ENCODE measurements at regions not wholly inside any gene's neighbourhood (a gene's known extent, or its start where the extent isn't known, plus 50 kb on each side); places are given as distances from the start of the nearest gene placed in this dataset.

DNA sequence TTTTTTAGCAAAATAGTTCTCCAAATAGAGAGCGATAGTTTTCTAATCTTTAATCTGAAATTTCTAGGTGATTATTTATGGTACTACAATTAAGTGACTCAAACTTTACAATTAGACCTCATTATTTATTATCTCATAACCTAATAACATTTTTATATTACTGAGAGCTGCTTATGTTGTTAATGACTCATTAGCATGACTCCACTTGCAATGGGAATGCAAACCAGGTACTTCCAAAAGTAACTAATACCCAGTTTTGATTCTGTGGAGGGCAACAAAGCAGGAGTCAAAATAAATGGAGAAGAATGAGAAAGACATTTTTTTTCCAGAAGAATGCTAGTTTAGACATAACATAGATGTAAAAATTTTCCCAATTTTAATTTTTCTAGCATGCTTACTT lies 466.0 kb downstream of the PLK2 start:
- no peak overlapping the region for H3K4me3 ChIP-seq (ENCODE audit: low read depth, low read length)
- TF ChIP-seq CTCF (IDR thresholded peaks at IDR 0.05; ENCODE audit: low read depth, low read length): no peak

DNA sequence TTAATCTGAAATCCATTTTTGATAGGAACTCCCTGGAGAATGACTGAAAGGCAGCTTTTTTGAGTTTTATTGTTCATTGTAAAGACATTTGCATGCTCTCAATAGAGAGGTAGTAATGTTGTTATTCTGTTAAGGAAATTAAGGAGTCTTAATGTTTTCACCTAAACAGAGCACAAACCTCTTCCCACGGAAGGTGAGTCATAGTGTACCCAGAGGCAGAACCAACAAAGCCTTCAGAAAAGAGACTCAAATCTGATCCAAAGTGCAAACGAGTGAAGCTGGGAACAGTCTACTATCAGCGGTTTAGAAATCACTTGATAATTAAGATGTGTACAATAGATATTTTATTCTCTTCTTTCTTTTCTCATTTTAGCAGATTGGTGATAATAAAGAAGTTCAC lies 470.5 kb downstream of the PLK2 start:
- H3K4me3 ChIP-seq (ENCODE audit: low read depth, low read length): no peak overlapping the region
- no peak for TF ChIP-seq CTCF (IDR thresholded peaks at IDR 0.05; ENCODE audit: low read depth, low read length)

DNA sequence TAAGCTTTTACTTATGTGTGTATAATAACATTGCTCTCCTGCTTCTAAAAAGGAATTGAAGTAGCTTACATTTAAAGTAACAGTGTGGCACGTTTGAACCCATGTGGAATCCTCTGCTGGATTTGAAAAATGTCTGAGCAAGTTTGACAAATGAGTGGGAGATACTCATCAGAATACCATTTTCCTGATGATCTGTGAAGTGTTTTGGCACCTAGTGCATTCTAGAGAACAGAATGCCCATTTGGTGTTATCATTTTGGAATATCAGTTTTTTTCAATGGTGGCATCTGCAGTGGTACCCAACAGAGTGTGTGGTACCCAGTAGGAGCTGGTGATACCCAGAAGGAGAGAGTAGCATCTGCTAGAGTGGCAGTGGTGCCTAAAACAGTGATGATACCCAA lies 471.1 kb downstream of the PLK2 start:
- H3K4me3 ChIP-seq (ENCODE audit: low read depth, low read length): no peak overlapping the region
- TF ChIP-seq CTCF (IDR thresholded peaks at IDR 0.05; ENCODE audit: low read depth, low read length): no peak

DNA sequence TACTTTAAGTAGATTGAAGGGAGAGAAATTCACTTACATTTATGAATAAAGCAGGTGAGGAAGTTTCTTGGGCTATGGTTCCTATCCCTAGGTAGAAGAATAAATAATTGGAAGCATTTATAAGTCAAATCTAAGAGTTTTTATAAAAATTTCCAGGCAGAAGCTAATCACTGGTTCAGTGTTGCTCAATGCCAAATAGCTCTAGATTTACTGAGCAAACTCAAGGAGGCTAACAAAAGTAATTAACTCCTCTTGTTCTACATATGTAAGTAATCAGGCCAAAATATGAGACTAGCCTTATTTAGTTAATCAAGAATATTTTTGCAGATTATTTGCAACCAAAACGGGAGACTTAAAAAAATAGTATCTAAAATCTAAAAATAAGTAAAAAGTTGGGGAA lies 472.3 kb downstream of the PLK2 start:
- TF ChIP-seq CTCF (IDR thresholded peaks at IDR 0.05; ENCODE audit: low read depth, low read length): no peak
- H3K4me3 ChIP-seq (ENCODE audit: low read depth, low read length): no peak overlapping the region

DNA sequence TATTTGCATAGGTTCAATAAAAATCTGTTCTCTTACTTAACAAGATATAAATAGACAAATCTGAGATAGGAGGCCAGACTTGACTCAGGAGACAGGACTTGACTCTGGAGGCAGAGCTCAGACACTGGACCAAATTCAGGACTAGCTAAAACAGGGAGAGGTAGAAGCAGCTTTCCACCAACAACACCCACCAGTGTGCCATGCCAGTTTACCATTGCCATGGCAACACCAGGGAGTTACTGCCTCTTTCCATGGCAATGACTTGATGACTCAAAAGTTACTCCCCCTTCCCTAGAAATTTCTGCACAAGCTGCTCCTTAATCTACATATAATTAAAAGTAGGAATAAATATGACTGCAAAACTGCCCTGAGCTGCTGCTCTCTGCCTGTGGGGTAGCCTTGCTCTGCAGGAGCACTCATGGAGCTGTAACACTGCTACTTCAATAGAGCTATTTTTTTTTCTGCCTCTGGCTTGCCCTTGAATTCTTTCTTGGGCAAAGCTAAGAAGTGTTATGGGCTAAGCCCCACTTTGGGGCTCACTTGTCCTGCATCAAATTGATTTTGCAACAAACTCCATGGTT lies 473.0 kb downstream of the PLK2 start:
- TF ChIP-seq CTCF (IDR thresholded peaks at IDR 0.05; ENCODE audit: low read depth, low read length): no peak
- no peak overlapping the region for H3K4me3 ChIP-seq (ENCODE audit: low read depth, low read length)

GRCh38 chr5:57983426-57983825 lies 476.5 kb downstream of the PLK2 start:
- TF ChIP-seq CTCF (IDR thresholded peaks at IDR 0.05; ENCODE audit: low read depth, low read length): no peak
- H3K4me3 ChIP-seq (ENCODE audit: low read depth, low read length): no peak overlapping the region

GRCh38 chr5:57979671-57980070 lies 480.2 kb downstream of the PLK2 start:
- H3K4me3 ChIP-seq (ENCODE audit: low read depth, low read length): no peak overlapping the region
- TF ChIP-seq CTCF (IDR thresholded peaks at IDR 0.05; ENCODE audit: low read depth, low read length): no peak
